Mucosa of descending colon (tissue), 3 donors: ENCODE measurements at regions not wholly inside any gene's neighbourhood (a gene's known extent, or its start where the extent isn't known, plus 50 kb on each side); places are given as distances from the start of the nearest gene placed in this dataset.

ENCODE experiments used
- ATAC-seq: fragments of 200-7000 bp; cut with Tn5 transposase; one replicate; pipeline ENCODE4 v1.9.1; 2020; ENCODE audit warnings: mild to moderate bottlenecking, moderate library complexity
- DNase-seq, 3 donors: peaks; one replicate each; pipeline ENCODE4 v3.0.0-alpha.2; 2020
- H3K36me3 ChIP-seq: fragments of 200-600 bp; one replicate; pipeline ENCODE4 v1.8.0; 2021; ENCODE audit warnings: low read depth, mild to moderate bottlenecking
- H3K4me1 ChIP-seq: fragments of 200-600 bp; one replicate; pipeline ENCODE4 v1.8.0; 2021; ENCODE audit warnings: low read depth, mild to moderate bottlenecking
- H3K4me3 ChIP-seq: fragments of 200-600 bp; one replicate; pipeline ENCODE4 v1.8.0; 2021; ENCODE audit warnings: mild to moderate bottlenecking
- H3K9me3 ChIP-seq: fragments of 200-600 bp; one replicate; pipeline ENCODE4 v1.8.0; 2021; ENCODE audit warnings: mild to moderate bottlenecking
- intact Hi-C, 2 donors: fragments of 100-400 bp; cut with DNase I in 1 of 2; cut with micrococcal nuclease in 1 of 2; formaldehyde crosslinking; loops; one replicate each; pipeline versions ENCODE4 v1.11.0 to v1.11.1; 2022; cut with DNase I, micrococcal nuclease
- TF ChIP-seq, protein P1 (sequence below): fragments of 200-600 bp; IDR thresholded peaks from one replicate; pipeline ENCODE4 v1.8.0; 2022; ENCODE audit warnings: antibody characterized with exemption, mild to moderate bottlenecking
- donor health status: DM: no; HTN: no; CAD: no; lungs with moderate emphysema.
- donor health status: DM: no; HTN: no; CAD: no.
- donor health status: DM: no; HTN: yes; CAD: no.

DNA sequence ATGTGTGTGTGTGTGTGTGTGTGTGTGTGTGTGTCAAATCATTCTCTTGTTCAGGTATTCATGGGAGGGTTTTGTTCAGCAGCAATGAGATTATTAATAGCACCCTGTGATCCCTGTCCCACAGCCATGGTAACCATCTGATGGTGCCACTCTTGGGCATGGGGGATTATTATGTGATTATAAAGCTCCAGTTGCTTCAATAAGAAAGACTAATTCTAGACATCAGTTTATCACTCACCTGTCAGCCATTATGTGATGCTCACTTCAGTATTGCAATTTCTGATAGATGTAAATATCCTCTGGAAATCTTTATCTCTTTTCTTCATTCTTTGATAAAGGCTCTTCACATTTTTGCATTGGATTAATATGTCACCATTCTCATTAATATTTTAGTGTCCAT lies 145.9 kb upstream of the POU1F1 start:
- H3K4me3 ChIP-seq: no peak overlapping the region
- ATAC-seq (no peak), DNase-seq (no peak)
- TF ChIP-seq, protein P1, sequence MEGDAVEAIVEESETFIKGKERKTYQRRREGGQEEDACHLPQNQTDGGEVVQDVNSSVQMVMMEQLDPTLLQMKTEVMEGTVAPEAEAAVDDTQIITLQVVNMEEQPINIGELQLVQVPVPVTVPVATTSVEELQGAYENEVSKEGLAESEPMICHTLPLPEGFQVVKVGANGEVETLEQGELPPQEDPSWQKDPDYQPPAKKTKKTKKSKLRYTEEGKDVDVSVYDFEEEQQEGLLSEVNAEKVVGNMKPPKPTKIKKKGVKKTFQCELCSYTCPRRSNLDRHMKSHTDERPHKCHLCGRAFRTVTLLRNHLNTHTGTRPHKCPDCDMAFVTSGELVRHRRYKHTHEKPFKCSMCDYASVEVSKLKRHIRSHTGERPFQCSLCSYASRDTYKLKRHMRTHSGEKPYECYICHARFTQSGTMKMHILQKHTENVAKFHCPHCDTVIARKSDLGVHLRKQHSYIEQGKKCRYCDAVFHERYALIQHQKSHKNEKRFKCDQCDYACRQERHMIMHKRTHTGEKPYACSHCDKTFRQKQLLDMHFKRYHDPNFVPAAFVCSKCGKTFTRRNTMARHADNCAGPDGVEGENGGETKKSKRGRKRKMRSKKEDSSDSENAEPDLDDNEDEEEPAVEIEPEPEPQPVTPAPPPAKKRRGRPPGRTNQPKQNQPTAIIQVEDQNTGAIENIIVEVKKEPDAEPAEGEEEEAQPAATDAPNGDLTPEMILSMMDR: no peak
- no peaks in the 10 kb centered on the region for H3K4me1 ChIP-seq
- no peaks in the 10 kb centered on the region for H3K9me3 ChIP-seq
- intact Hi-C loops: no loop called here
- H3K36me3 ChIP-seq: no peaks in the 10 kb centered on the region

DNA sequence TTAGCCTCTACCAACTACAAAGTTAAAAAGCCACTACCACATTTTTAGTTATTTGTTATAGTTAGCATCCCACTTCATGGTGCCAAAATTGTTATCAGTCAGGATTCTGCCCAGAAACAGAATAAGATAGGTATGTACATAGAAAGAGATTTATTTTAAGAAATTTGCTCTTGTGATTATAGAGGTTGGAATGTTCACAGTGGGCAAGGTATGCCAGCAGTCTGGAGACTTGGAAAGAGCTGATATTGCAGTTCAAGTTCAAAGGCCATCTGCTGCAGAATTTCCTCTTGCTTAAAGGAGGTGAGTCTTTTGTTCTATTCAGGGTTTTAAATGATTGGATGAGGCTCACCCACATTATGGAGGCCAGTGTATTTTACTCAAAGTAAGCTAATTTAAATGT lies 143.8 kb upstream of the POU1F1 start:
- no peak overlapping the region for H3K4me3 ChIP-seq
- TF ChIP-seq, protein P1: no peak
- intact Hi-C loops: no loop called here
- H3K4me1 ChIP-seq: no peaks in the 10 kb centered on the region
- DNase-seq (no peak), ATAC-seq (no peak)
- H3K9me3 ChIP-seq: peaks cover 2% of the 10 kb centered on the region
- no peaks in the 10 kb centered on the region for H3K36me3 ChIP-seq

DNA sequence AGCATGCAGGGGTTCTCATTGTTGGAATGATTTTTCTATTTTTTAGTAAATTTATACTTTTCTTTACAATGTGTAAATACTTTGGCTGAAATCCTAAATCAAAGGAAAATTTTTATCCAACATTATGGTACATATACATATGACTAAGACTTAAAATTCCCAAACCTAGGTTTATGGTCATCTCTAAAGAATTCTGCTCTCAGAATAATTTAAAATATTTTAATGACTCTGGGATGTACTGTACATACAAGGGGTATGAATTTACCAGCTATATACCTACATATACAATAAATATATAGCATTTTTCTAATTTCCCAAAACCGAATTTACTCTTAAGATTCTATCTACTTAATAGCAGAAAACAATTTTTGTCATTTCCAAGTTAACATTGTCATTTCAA lies 137.9 kb upstream of the POU1F1 start:
- Histone ChIP-seq H3K4me1 (no peaks in the 10 kb centered on the region), H3K4me3 (no peak overlapping the region), H3K36me3 (no peaks in the 10 kb centered on the region), H3K9me3 (peaks cover 2% of the 10 kb centered on the region)
- ATAC-seq (no peak), DNase-seq (no peak)
- TF ChIP-seq, protein P1: no peak
- intact Hi-C loops: no loop called here

DNA sequence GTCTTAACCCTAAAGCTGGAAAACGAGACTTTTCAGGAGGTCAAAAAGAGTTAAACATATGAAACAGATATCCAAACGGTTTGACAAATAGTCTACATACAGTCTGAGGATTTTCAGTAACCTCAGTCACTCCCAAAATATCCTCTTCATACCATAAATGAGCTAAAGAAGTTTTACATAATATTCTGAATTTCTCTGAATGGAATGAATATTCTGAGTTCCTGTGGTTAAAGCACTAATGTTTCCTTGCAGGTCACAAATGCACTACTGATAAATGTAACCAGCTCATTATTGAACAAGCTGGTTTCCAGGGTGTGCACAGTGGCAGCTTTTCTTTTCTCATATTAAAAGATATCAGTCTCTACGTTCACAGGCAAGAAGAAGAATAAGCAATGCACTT lies 137.4 kb upstream of the POU1F1 start:
- ATAC-seq: no peak
- no peak overlapping the region for H3K4me3 ChIP-seq
- no peaks in the 10 kb centered on the region for H3K36me3 ChIP-seq
- no peaks in the 10 kb centered on the region for H3K4me1 ChIP-seq
- intact Hi-C loops: no loop called here
- DNase-seq: no peak
- H3K9me3 ChIP-seq: peaks cover 2% of the 10 kb centered on the region
- TF ChIP-seq, protein P1: no peak

DNA sequence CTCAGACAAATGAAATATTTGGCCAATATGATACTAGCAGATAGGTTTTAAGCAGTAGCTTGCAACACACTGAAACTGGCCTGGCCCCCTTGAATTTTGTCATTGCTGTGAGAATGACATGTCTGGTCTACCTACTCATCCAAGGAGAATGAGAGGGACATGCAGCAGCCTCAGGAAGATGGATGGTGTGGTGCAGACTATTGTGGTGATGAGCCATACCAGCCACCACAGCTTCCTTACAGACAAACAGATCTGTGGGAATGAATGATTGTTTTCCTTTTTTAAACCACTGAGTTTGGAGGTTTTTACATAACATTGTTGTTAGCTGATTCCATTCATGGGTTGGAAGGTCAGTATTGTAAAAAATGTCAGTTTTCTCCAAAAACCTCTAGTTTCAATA lies 133.7 kb upstream of the POU1F1 start:
- TF ChIP-seq, protein P1: no peak
- intact Hi-C loops: no loop called here
- H3K4me3 ChIP-seq: no peak overlapping the region
- H3K36me3 ChIP-seq: no peaks in the 10 kb centered on the region
- no peaks in the 10 kb centered on the region for H3K9me3 ChIP-seq
- ATAC-seq (no peak), DNase-seq (no peak)
- H3K4me1 ChIP-seq: no peaks in the 10 kb centered on the region

DNA sequence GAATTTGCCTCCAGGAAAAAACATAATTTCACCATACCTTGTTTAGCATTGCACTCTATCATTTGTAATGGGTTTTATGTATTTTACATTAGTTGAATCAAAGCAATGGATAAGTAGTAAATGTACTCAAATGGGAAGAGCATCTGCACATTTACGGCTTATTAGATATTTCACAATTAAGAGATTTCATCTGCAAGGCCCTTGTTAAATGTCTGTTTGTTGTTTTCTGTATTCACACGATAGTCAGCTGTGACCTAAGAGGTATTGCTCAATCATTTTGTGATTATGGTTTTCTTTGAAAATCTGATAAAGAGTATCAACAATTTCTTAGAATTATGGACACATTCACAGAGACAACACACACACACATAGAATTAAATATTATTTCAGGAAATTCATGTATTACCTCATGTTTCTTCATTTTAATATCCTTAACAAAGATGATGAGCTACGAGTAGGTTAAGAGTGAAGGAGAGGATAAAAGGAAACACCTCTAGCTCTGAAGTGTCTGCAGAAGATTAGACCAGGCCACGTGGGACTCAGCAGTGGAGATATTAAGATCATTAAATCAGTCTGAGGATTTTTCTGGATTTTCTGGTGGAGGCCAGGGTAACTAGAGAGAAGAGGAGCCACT lies 121.9 kb upstream of the POU1F1 start:
- no peak for ATAC-seq
- DNase-seq: no peak
- Histone ChIP-seq H3K4me1 (no peaks in the 10 kb centered on the region), H3K36me3 (no peaks in the 10 kb centered on the region), H3K9me3 (no peaks in the 10 kb centered on the region), H3K4me3 (no peak overlapping the region)
- intact Hi-C loops: no loop called here
- TF ChIP-seq, protein P1: no peak
